OCI-LY3 (cell line): ENCODE measurements at regions not wholly inside any gene's neighbourhood (a gene's known extent, or its start where the extent isn't known, plus 50 kb on each side); places are given as distances from the start of the nearest gene placed in this dataset.

Experiments used
- H2AFZ ChIP-seq: fragments of 200-600, 300-600 bp; shearing (Covaris generic); 2 replicates; pipeline ENCODE4 v1.6.0; 2014; ENCODE audit warnings: antibody characterized with exemption, low read depth, low read length
- H3K27ac ChIP-seq: fragments of 200-600, 300-600 bp; sonication (generic); 2 replicates; pipeline ENCODE4 v1.5.1; 2014; ENCODE audit warnings: mild to moderate bottlenecking, low read length, moderate library complexity, mixed read lengths
- H3K27me3 ChIP-seq: fragments of 200-600, 300-600 bp; sonication (generic); 2 replicates; pipeline ENCODE4 v1.6.1; 2014; ENCODE audit warnings: low read depth, low read length, mixed read lengths
- H3K36me3 ChIP-seq: fragments of 200-600, 300-600 bp; sonication (generic); replicated peaks from 2 replicates; pipeline ENCODE3; 2014; ENCODE audit warnings: low read depth, low read length, mixed read lengths
- H3K4me1 ChIP-seq: fragments of 300-600, 200-600 bp; sonication (generic); 2 replicates; pipeline ENCODE4 v1.6.1; 2014; ENCODE audit warnings: low read length, mixed read lengths
- H3K4me2 ChIP-seq: fragments of 200-600, 300-600 bp; sonication (generic); 2 replicates; pipeline ENCODE4 v1.6.1; 2014; ENCODE audit warnings: low read length, mixed read lengths
- H3K4me3 ChIP-seq: fragments of 300-600, 200-600 bp; sonication (generic); 2 replicates; pipeline ENCODE4 v1.5.1; 2014; ENCODE audit warnings: antibody characterized with exemption, mild to moderate bottlenecking, low read length, moderate library complexity
- H3K79me2 ChIP-seq: fragments of 300-600, 200-600 bp; shearing (Covaris generic); 2 replicates; pipeline ENCODE4 v1.6.1; 2014; ENCODE audit warnings: mild to moderate bottlenecking, low read length, mixed read lengths
- H3K9ac ChIP-seq: fragments of 300-600, 200-600 bp; shearing (Covaris generic); 2 replicates; pipeline ENCODE4 v1.6.0; 2014; ENCODE audit warnings: mild to moderate bottlenecking, low read length, moderate library complexity
- H3K9me3 ChIP-seq: fragments of 200-600, 300-600 bp; shearing (Covaris generic); 2 replicates; pipeline ENCODE4 v1.6.1; 2014; ENCODE audit warnings: low read length, mixed read lengths; ENCODE audit not compliant: insufficient read depth
- H4K20me1 ChIP-seq: fragments of 200-600, 300-600 bp; sonication (generic); 2 replicates; pipeline ENCODE4 v1.6.1; 2016; ENCODE audit warnings: low read length, mixed read lengths; ENCODE audit not compliant: insufficient read depth
- EZH2phosphoT487 ChIP-seq: fragments of 200-600 bp; shearing (Covaris generic); IDR thresholded peaks from 2 replicates; pipeline ENCODE4 v1.6.1; 2018; ENCODE audit warnings: antibody characterized with exemption, mixed run types, low read depth
- TF ChIP-seq, protein P1 (sequence below): fragments of 200-600, 300-600 bp; sonication (generic); IDR thresholded peaks from 2 replicates; pipeline ENCODE4 v1.5.1; 2014; ENCODE audit warnings: antibody characterized with exemption, low read length, low read depth

DNA sequence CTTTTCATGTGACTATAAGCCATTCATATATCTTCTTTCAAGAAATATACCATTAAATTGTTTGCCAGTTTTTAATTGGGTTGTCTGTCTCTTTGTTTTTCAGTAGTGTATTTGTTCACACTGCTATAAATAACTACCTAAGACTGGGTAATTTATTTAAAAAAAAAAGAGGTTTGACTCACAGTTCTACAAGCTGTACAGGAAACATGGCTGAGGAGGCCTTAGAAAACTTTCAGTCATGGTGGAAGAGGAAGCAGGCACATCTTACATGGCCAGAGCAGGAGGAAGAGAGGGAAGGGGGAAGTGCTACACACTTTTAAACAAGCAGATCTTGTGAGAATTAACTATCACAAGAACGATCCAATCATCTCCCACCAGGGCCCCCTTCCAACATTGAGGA lies 255.3 kb downstream of the EPM2A start:
- H3K9me3 ChIP-seq = no peaks in the 10 kb centered on the region
- H3K4me3 ChIP-seq = no peak overlapping the region
- H3K27me3 ChIP-seq = no peaks in the 10 kb centered on the region
- H3K79me2 ChIP-seq = no peaks in the 10 kb centered on the region
- no peaks in the 10 kb centered on the region for H3K36me3 ChIP-seq
- H3K4me1 ChIP-seq = no peaks in the 10 kb centered on the region
- H3K9ac ChIP-seq = no peak overlapping the region
- TF ChIP-seq, protein P1, sequence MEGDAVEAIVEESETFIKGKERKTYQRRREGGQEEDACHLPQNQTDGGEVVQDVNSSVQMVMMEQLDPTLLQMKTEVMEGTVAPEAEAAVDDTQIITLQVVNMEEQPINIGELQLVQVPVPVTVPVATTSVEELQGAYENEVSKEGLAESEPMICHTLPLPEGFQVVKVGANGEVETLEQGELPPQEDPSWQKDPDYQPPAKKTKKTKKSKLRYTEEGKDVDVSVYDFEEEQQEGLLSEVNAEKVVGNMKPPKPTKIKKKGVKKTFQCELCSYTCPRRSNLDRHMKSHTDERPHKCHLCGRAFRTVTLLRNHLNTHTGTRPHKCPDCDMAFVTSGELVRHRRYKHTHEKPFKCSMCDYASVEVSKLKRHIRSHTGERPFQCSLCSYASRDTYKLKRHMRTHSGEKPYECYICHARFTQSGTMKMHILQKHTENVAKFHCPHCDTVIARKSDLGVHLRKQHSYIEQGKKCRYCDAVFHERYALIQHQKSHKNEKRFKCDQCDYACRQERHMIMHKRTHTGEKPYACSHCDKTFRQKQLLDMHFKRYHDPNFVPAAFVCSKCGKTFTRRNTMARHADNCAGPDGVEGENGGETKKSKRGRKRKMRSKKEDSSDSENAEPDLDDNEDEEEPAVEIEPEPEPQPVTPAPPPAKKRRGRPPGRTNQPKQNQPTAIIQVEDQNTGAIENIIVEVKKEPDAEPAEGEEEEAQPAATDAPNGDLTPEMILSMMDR = no peak
- TF ChIP-seq EZH2phosphoT487 = no peak
- H3K4me2 ChIP-seq = no peak overlapping the region
- H3K27ac ChIP-seq = no peak overlapping the region
- no peak overlapping the region for H2AFZ ChIP-seq
- no peaks in the 10 kb centered on the region for H4K20me1 ChIP-seq

DNA sequence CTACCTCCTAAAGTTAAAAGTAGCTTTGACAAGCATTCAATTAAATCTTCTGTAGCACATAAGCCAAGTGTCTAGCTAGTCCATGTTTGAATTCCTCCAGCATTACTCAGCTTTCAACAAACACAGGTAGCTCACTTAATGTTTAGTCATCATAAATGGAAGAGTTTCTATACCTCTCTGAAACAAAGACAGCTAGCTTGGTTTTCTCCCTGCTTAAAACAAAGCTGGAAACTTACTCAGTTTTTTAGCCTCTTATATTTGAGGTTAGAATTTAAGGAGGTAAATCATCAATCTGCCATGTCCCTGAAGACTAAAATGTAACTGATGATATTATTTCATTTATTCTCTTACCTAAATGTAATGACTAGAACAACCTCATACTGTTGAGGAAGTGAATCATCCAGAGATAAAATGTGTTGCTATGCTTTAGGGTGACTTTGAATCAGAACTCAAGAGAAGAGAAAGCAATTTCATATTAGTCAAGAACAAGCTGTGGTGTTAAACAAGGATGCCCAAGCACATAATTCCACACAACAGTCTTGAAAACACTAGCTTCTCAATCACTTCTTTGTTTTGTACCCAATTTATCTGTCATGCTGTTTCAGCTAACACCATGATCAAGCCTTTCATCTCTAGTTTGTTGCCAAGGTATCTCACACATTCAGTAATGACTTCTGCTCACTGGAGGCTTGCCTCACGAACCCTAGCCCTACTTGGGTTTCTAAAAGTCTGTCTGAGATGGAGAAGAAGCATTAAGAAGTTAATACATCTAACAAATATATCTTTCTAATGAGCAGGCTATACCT lies 251.9 kb downstream of the EPM2A start:
- Histone ChIP-seq H4K20me1 (no peaks in the 10 kb centered on the region), H3K4me1 (no peaks in the 10 kb centered on the region), H2AFZ (no peak overlapping the region), H3K4me3 (no peak overlapping the region), H3K27me3 (no peaks in the 10 kb centered on the region), H3K4me2 (no peak overlapping the region), H3K9me3 (no peaks in the 10 kb centered on the region), H3K27ac (no peak overlapping the region), H3K36me3 (no peaks in the 10 kb centered on the region), H3K79me2 (no peaks in the 10 kb centered on the region), H3K9ac (no peak overlapping the region)
- TF ChIP-seq EZH2phosphoT487 = no peak
- TF ChIP-seq, protein P1 = no peak

DNA sequence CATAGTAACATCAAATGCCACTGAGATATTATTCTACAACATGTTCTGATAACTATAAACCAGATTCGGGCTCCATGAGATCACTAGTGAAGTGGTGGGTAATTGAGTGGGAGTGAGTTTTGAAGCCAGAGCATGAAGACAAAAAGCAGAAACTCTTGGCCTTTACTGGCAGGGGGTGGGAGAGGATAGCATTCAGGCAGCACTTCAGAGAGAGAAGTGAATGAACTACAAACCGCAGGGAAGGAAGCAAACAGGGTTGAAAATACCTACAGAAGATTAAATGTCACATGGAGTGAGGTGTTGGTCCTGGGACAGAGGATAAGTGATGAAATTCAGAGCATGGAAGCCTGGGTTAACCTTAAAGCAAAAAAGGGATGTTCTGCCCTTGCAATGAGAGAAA lies 250.0 kb downstream of the EPM2A start:
- Histone ChIP-seq H3K9ac (no peak overlapping the region), H3K36me3 (no peaks in the 10 kb centered on the region), H3K27ac (no peak overlapping the region), H4K20me1 (no peaks in the 10 kb centered on the region), H3K9me3 (no peaks in the 10 kb centered on the region), H2AFZ (no peak overlapping the region), H3K4me1 (no peaks in the 10 kb centered on the region), H3K27me3 (no peaks in the 10 kb centered on the region), H3K79me2 (no peaks in the 10 kb centered on the region), H3K4me2 (no peak overlapping the region), H3K4me3 (no peak overlapping the region)
- TF ChIP-seq EZH2phosphoT487 = no peak
- TF ChIP-seq, protein P1 = no peak

- Histone ChIP-seq H3K79me2 (no peaks in the 10 kb centered on the region), H3K9ac (no peak overlapping the region), H2AFZ (no peak overlapping the region), H3K27me3 (no peaks in the 10 kb centered on the region), H3K4me1 (no peaks in the 10 kb centered on the region), H3K9me3 (no peaks in the 10 kb centered on the region), H4K20me1 (no peaks in the 10 kb centered on the region), H3K4me2 (no peak overlapping the region), H3K27ac (no peak overlapping the region), H3K36me3 (no peaks in the 10 kb centered on the region), H3K4me3 (no peak overlapping the region)
- TF ChIP-seq, protein P1 = no peak
- no peak for TF ChIP-seq EZH2phosphoT487
Observed at GRCh38 chr6:145486306-145486705, 249.0 kb downstream of the EPM2A start.
